NAMALWA (cell line): ENCODE measurements at regions not wholly inside any gene's neighbourhood (a gene's known extent, or its start where the extent isn't known, plus 50 kb on each side); places are given as distances from the start of the nearest gene placed in this dataset.

Experiments
- DNase-seq: peaks from one replicate; pipeline ENCODE4 v3.0.0-alpha.2; 2015; ENCODE audit warnings: low spot score

DNA sequence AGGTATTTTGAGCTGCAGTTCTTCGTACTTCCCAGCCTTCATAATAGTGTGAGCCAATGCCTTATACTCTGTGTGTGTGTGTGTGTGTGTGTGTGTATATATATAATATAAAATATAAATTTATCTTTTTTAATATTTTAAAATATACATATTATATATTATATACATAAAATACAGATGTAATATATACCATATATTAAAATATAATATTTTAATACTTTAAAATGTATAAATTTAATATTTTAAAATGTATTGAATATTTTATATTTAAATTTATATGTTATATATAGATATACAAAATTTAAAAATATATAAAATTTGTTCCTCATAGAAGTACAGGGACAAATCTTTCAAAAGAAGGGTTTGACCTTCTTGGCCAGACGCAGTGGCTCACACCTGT is 53.7 kb upstream of the CARD18 start:
- no peak for DNase-seq

DNA sequence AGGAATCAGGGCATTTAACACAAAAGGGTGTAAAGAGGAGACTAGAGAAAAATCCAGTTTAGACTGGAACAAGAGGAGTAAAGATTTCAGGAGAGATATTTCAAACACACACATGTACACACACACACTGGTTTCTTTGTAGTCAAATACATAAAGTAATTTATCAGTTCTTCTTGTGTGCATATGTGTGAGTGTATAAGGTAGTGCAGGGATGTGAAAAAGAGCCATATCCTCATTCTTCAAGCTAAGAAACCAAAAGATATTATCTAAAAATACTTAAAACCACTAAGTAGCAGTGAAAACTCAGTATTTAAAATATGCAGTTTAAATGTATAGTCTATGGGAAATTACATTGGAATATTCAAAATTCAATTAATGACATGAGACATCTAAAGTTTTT is 52.5 kb upstream of the CARD18 start:
- DNase-seq = no peak

DNA sequence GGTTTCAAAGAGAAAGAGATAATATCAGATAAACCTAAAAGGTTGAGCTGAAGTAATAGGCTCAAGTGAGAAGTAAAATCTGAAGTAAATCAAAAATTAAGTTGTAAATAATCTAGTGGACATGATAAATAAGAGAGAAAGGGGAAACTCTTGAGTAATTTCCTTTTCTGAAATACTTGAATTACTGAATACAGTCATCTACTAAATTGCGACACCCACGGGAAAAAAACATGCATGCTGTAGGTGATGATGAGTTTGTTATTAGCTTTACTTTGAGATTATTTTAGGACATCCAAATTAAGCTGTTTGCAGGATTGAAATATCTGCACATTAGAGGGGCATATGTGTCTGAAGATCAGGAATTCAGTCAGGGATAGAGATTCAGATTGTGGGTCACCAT is 50.0 kb upstream of the CARD18 start:
- no peak for DNase-seq
